Uterus (tissue), 2 donors: ENCODE measurements at regions not wholly inside any gene's neighbourhood (a gene's known extent, or its start where the extent isn't known, plus 50 kb on each side); places are given as distances from the start of the nearest gene placed in this dataset.

Experiments used
- CTCF ChIP-seq, 4 experiments: fragments of 200-600 bp in 2 of 4; fragments of 450-650 bp in 2 of 4; sonication (generic) in 2 of 4; IDR thresholded peaks; one replicate each; pipeline ENCODE4 v1.5.1; 2016 to 2019; ENCODE audit warnings: antibody characterized with exemption in 4 of 4, mild to moderate bottlenecking in 2 of 4, moderate library complexity in 1 of 4
- POLR2A ChIP-seq, 2 donors: fragments of 450-650 bp; IDR thresholded peaks; one replicate each; pipeline ENCODE4 v1.6.1; 2016; ENCODE audit warnings: antibody characterized with exemption in 2 of 2, mild to moderate bottlenecking in 1 of 2, moderate library complexity in 1 of 2

- no peak for TF ChIP-seq POLR2A (IDR thresholded peaks at IDR 0.05)
- TF ChIP-seq CTCF (IDR thresholded peaks at IDR 0.05), result no peak
Observed at GRCh38 chr13:33935969-33936368, 118.0 kb downstream of the RFC3 start.
